GM18511 (cell line): ENCODE measurements at regions not wholly inside any gene's neighbourhood (a gene's known extent, or its start where the extent isn't known, plus 50 kb on each side); places are given as distances from the start of the nearest gene placed in this dataset.
A peak's percentile ranks its signal among the peaks of the same experiment; 100 is the strongest.

Experiments used
- ATAC-seq: cut with Tn5 transposase; IDR thresholded peaks from one replicate; pipeline ENCODE4 v1.9.1; 2021; ENCODE audit warnings: mild to moderate bottlenecking, moderate library complexity; ENCODE audit not compliant: unreplicated experiment

DNA sequence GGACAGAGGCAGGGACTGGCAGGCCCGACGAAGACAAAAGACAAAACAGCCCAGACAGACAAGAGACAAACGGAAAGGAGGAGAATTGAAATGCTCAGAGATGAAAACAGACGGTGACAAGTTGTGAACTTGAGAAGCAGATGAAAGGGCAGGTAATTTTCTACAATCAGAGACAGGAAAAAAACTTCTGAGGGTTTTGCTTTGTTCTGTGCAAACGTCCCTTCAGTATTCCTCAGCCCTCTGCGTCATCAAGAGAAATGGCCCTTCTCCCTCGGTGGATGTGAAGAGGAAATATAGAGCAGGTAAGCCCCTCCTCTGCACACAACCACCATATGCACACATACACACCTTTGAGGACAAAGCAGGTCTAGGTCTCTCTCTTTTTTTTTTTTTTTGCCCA, 206.6 kb downstream of the UACA start:
- no peak for ATAC-seq

DNA sequence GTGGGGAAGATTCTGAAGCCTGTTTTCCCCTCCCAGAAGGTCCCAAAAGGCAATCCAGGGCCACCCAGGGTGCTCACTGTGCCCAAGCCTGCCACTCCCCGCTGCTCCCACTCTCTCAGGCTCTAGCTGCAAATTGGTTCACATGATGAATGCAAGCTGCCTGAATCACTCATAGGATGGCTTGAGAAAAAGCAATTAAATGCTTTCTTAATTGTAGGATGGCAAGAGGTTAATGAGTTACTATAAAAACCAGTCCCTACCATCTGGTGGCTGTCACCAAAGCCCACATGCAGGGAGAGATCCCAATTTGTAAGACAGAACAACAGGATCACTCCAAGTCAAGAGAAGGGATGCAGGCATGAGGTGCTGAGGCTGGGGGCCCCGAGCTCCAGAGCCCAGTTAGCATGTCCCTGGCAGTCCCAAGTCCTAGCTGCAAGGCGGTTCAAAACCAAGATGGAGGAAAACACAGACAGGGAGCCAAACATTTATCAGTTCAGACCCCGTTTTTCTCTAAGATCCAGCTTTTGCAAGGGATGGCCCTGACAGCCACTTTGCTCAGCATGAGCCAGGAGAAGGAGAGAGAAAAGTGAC, 207.1 kb downstream of the UACA start:
- no peak for ATAC-seq

DNA sequence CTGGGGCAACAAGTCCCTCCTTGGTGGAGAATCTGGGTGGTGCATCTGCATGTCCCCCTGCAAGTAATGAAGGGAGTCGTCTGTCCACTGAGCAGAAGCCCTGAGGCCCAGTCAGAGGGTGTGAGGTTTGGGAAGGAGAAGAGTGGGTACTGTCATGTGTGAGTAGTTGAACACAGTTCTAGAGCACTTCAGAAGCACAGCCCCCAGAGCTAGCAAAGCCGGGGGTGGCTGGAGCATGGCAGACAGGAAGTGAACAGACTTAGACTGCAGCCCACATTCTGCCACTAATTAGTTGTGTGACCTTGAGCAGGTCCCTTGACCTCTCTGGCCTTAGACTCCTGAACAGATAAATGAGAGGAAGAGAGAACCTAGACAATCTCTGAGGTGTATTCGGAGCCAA, 207.6 kb downstream of the UACA start:
- no peak for ATAC-seq

DNA sequence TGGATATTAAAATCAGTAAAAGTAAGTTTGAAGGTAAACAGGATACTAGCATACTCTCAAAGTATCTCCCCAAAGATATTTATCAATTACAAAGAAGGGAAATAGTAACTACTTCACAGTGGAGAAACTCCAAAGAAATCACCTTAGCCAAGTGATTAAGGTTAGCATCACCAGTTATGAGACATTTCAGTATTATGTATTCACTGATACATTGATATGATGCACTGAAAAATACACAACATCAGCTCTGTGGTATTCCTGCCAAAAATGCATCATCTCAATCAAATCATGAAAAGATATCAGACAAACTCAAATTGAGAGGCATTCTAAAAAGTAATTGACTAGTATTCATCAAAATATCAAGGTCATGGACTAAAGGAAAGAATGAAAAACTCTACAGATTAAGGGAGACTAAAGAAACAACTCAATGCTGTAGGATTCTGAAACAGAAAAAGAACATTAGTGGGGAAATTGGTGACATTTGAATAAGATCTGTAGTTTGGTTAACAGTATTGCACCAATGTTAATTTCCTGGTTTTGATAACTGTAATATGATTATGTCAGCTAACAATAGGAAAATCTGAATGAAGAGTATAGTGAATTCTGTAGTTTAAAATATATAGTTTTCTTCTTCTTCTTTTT, 215.4 kb downstream of the UACA start:
- no peak for ATAC-seq

DNA sequence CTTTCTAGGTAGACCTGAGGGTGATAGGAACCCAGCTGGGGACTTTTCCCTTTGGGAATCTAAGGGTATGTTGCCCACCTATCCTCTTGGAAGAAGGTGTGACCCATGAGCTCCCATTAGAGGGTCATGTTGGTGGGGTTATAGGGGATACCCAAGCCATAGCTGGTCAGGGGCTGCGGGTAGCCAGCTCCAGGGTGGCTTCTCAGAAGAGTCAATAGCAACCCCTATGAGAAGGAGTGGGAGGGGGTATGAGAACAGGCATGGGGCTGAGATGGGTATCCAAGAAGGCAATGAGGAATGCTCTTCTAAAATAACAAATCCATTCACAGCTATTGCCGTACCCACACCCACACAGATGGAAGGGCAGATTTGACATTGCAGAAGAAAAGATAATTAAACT, 217.8 kb downstream of the UACA start:
- no peak for ATAC-seq

DNA sequence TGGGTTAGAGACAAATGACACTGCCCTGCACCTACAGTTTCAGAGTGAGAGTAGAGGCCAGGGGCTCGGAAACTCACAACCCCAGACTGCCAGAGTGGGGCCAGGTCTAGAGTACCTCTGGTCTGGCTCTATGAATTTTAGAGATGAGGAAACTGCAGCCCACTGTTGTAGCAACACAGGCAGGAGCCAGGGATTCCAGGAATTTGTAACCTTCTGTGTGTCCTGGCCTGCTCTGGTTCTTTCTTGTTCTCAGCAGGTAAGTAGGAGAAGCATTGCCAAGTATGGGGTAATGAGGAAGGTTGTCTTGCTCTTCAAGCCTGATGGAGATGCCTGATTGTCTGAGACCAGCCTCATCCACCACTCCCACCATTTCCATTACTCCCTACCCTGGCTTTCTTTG, 221.8 kb downstream of the UACA start:
- no peak for ATAC-seq

DNA sequence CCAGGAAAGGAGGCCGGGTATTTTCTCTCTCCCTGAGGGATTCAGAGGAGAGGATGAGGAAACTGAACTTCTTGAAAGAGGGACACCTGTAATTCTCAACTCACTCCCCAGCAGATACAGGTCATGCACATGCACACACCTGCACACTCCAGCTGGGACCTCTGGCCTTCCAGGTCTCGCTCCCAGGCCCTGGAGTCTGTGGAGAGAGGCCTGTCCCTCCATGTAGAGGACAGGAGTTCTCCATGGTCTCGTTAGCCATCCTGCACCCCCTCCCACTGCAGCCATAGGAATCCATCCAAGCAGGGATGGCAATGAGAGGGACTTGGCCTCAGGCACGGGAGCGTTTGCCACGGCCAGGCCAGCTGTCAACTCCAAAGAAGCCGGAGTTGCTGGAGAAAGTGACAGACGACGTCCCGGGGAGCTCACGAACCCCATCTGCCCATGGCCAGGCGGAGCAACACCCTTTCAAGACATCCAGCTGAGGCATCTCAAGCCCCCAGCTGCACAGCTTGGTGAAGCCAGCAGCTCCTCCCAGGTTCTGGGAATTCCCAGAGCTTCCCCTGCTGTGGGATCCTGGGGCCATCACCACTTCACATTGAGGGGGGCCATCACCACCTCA, 223.3 kb downstream of the UACA start:
- no peak for ATAC-seq

DNA sequence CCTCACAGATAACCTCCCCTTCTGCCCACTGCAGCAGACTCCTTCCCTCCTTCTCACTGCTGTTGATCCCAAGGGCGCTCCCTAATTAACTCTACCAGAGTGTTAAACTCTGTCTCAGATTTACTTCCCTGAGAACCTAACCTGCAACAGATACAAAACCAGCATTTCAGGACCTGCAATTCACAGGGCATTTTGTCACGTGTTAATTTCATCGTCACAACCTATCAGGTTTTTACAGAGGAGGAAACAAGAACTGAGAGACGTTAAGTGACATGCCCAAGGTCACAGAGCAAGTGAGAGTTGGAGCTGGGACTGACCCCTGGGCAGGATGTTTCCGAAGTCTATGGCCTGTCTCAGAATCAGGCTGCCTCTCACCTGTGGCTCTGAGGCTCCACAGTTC, 223.9 kb downstream of the UACA start:
- no peak for ATAC-seq

DNA sequence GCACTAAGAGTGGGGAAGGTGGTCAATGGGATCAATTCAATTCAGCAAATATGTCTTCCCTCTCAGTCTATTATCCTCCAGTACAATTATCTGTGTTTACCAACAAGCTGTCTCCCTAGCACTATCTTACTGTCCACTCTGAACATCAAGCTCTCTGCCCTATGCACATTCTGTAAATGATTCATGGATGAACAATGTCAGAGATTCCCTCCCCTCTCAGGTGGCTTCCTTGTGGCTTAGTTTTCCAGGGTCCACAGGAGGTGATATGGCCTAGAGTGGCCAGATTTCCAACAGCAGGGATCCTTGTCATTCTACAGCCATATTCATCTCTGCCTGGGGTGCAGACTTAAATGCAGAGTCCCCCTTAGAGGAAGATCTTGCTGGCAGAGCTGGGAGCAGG, 225.1 kb downstream of the UACA start:
- no peak for ATAC-seq

DNA sequence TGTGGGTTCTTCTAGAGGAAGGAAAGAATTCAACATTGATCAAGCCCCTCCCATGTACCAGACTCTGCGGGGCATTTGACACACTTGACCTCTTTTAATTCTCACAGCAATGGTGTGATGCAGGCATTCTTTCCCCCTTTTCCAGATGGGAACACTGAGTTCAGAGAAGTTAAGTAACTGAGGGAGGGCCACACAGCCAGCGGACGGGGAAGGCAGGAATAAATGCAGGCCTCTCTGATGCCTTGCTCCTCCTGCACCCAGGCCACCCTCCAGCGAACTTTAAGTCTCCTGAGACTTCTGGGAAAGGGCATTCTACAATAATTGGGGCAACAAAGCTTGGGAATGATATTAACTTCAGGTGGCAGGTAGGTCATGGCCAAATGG, 227.4 kb downstream of the UACA start:
- no peak for ATAC-seq

DNA sequence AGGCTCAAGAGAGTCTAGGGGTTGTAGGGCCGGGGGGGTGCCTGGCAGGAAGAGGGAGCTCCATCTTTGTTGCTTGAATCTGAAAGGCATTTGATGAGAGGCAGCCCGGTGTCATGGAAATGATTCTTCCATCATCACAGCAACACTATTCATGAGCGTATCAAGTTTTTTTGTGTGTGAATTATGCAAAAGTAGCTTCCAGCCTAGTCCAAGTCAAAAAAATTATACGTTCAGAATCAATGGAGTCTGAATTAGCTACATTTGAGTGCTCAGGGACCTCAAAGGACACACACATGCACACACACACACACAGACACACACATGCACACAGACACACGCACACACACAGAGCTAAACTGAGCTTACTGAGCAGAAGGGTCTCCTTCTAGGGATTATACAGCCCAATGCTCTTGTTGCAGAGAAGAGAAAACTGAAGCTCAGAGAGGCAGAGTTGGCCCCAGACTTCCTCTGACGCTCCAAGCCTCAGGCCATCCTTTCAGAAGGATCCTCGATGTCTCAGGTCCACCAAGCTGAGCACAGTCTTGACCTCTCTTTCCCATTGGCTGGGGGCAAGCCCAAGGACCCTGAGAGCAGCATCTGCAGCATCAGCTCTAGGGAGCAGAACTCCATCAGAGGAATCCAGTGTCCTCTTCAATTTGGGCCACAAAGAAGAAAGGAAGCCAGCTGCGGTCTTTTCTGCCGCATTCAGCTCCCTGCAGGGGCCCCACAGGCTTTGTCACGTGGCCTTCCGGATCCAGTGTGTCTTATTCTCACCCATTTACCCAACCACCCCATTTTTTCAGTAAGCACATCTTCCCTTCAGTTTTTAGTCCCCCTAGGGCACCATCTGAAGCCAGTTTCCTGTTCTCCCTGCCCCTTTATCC, 228.0 kb downstream of the UACA start:
- no peak for ATAC-seq

DNA sequence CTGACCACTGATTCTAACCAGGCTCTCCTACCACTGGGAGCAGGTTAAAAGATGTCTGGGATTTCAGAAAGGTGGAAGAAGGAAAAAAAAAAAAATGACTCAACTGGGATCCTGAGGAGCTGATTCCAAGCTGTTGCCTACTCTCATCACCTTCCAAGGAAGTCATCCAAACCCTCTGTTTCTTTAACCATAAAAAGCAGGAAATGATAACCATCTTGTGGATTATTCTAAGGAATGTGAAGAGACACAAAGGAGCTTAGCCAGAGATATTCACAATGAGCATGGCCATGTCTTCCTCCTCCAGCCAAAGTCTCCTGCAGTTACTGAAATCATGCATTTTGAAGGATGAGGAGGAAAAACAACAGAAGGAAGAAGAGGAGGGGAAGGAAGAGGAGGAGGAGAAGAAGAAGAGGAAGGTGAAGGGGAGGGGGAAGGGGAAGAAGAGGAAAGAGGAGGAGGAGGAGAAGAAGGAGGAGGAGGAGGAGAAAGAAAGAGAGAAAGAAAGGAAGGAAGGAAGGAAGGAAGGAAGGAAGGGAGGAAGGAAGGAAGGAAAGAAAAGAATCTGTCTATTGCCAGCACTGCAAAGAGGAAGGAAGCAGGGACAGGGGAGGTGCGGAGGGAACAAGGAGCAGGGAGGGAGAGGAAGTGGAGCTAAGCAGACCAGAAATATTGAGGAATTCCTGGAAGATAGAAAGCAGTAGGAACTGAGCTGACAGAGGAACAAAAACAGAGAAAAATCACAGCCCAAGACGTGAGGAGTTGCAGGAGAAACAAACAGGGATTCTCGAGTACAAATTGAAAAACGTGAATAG, 229.2 kb downstream of the UACA start:
- ATAC-seq = no peak

DNA sequence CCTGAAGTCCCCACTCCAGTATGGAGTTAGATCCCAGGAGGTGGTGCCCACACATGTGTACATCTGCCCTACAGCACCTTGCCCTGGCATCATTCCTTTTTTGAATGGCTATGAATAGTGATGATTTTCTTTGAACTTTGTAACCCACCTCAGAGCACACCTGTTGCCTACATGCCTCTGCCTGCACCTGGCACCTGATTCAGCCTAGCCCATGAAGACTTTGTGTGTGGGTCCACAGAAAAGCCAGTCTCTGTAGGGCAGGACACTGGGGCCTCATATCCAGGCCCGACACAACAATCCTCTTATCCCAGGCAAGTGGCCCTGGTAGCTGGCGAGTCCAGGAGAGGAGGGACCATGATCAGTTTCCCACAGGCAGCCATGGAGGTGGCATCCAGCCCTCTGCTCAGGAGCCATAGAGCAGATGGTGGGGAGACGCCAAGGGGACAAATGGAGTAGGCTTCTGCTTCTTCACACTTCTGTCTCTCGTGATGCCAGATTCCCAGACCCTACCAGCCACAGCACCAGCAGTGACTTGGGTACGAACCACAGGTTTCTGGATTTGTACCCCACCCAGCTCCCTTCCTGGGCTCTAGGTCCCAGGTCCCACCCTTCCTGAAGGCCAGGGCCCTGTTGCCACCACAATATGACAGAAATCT, 230.7 kb downstream of the UACA start:
- ATAC-seq = no peak

DNA sequence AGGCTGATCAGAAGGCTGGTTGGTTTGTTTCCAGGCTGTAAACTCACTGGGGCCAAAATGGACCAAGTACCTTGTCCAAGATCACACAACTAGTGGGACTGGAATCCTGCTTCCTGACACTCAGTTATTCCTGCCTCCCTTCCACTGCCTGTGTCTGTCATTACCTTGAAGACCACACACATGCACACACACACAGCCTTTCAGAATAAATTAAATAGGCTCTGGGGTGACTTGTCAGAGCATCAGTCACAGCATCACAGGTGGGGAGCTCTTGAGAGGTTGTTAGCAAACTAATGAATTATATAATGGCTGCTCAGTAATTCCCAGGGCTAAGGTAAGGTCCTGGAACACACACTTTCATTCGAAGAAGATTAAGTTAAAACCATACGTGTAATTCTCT, 231.8 kb downstream of the UACA start:
- no peak for ATAC-seq

DNA sequence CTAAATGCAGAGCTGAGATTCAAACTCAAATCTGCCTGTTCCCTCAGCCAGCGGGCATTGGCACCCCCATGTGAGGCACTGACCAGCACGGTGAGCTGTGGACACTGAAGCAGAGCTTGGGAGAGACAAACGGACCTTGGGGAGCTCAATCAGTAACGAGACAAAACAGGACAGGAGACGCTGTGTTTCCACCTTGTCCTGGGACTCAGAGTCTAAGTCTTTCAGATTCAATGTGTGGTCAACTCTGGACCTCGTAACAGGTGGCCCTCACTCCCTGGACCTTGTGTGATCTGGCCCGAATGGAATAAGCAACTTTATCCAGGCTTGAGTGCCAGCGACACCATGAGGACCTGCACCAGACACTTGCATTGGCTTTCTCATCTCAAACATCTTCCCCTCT, 232.5 kb downstream of the UACA start:
- ATAC-seq = no peak

DNA sequence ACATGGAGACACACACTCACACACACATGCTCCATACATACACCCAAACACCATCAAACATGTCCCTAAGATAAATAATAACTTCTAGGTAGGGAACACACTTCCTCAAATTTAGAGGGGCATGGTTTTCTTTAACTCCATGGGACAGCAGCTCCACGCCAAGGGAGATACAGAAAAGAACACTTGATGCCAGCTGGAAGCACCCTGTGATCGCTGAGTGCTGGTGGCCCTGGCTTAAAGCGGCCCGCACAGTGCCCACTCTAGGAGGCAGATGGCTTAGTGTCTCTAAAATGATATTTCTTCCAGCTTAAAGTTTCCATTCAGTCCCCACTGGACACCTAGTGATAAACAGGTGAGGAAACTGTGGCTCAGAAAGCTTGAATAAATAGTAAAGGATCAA, 232.9 kb downstream of the UACA start:
- ATAC-seq = no peak

DNA sequence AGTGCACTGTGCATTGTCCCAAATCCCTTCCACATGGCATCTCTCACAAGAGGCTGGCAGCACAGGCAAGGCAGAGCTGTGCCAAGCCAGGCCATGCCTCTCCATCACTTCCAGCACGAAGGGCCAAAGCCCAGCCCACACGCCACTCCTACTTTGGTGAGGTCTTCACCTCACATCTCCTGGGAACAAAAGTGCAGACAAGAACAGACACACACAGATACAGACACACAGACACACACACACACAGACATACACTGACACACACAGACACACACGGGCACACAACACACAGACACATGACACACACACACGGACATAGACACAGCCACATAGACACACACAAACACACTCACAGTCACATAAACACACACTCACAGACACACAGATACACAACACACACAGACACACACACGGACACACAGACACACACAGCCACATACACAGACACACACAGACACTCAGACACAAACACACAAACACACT, 233.3 kb downstream of the UACA start:
- ATAC-seq = no peak

DNA sequence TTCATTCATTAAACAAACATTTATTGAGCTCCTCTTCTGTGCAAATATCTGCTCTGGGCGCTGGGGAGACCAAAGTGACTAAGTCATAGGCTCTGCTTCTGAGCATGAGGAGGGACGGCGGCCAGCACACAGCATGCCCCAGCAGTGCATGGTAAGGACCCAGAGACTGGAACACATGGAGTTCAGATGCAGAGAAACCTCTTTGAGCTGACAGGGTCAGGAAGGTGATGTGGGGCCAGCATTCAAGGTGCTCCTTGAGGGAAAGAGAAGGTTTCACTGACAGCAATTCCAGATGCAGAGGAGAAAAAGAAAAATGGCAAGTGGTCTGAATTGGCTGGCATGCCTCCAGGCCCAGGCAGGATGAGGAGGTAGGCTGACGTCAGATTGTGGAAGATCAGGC, 234.5 kb downstream of the UACA start:
- ATAC-seq = no peak

DNA sequence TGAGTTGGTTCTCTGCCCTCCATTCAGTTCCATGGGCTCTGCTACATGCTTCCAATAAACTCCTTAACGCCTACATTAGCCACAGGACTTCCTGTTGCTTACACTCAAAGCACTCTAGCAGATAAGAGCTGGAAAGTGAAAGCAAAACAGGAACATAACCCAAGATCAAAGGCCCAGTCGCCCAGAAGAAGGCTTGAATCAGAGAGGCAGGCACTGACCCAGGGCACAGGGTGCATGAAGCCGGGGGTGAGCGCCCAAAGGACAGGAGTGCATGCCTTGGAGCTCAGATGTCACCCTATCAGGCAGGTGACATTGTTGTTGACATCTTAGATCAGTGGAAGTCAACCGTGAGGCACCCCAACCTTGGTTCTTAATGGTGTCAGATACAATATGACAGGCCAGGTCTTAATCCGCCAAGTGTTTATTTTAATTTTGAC, 235.1 kb downstream of the UACA start:
- ATAC-seq = peak; percentile 89

DNA sequence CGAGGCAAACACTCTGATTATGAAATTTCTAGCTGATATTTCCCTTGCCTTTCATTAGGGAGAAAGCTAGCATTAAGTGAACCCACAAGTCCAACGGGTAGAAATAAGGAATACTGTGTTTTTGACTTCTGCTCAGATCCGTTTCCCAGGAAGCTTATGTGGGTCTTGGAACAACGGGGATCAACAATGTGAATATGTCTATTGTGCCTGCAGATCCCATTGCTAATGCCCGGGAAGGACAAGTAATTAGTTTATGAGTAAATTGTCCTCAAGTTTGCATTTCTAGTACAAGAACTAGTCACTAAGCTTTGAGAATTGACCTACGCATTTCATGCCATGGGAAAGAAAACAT, 236.4 kb downstream of the UACA start:
- ATAC-seq = no peak
